Upper lobe of left lung (tissue), 4 donors: ENCODE measurements at regions not wholly inside any gene's neighbourhood (a gene's known extent, or its start where the extent isn't known, plus 50 kb on each side); places are given as distances from the start of the nearest gene placed in this dataset.

Source experiments
- EP300 ChIP-seq, 4 donors: sonication (generic); formaldehyde crosslinking; IDR thresholded peaks; one replicate each; pipeline ENCODE4 v1.5.1; 2017; ENCODE audit warnings: antibody characterized with exemption in 4 of 4, control low read depth in 2 of 4
- POLR2A ChIP-seq, 4 donors: fragments of 450-650 bp; IDR thresholded peaks; one replicate each; pipeline ENCODE4 v1.5.1; 2016 to 2017; ENCODE audit warnings: antibody characterized with exemption in 4 of 4, mild to moderate bottlenecking in 2 of 4
- POLR2AphosphoS5 ChIP-seq, 2 donors: sonication (generic); formaldehyde crosslinking; IDR thresholded peaks; one replicate each; pipeline ENCODE4 v1.5.1; 2017; ENCODE audit warnings: antibody characterized with exemption in 2 of 2
- TF ChIP-seq, protein P1 (sequence below), 6 experiments: fragments of 450-650 bp in 4 of 6; fragments of 200-600 bp in 2 of 6; sonication (generic) in 2 of 6; IDR thresholded peaks; one replicate each; pipeline ENCODE4 v1.5.1; 2016 to 2019; ENCODE audit warnings: antibody characterized with exemption in 6 of 6

DNA sequence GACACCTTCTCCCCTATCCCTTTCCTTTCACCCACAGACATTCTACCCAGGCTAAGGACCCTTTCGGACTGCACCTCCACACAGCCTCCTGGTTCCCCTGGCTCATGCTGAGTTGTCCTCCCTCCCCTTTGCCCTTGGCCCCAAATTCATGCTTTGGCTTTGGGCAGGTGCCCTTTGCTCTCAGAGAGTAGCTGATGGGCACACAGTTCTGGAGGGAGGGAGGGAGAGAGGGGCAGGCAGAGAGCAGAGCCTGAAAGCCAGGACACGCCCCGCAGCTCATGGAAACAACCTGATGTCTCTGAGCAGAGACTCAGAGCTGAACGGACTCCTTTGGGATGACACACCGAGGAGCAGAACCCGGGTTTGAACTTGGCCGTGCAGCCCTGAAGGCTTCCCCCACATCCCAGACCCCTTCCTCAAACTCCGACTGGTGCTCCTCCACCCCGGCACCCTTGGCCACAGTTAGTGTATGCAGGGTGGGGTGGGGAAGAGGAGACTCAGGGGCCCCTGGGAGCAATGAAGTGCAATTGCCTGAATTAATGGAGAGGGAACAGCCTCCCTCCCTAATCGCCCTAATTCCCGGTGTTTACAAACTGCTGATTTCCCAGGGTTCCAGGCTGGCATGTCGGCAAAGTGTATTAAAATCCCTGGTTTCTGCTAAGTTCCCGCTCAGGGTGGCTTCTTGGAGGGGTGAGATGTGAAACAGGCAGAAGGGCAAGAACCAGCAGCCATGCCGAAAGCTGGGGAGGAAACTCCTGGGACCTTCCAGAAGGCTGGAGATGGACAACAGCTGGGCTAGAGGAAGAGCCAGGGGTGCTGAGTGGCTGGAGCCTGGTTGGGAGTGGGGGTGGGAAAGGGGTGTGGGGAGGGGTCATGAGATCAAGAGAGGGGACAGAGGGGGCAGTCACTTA lies 71.2 kb upstream of the SHISAL1 start:
- TF ChIP-seq, protein P1, sequence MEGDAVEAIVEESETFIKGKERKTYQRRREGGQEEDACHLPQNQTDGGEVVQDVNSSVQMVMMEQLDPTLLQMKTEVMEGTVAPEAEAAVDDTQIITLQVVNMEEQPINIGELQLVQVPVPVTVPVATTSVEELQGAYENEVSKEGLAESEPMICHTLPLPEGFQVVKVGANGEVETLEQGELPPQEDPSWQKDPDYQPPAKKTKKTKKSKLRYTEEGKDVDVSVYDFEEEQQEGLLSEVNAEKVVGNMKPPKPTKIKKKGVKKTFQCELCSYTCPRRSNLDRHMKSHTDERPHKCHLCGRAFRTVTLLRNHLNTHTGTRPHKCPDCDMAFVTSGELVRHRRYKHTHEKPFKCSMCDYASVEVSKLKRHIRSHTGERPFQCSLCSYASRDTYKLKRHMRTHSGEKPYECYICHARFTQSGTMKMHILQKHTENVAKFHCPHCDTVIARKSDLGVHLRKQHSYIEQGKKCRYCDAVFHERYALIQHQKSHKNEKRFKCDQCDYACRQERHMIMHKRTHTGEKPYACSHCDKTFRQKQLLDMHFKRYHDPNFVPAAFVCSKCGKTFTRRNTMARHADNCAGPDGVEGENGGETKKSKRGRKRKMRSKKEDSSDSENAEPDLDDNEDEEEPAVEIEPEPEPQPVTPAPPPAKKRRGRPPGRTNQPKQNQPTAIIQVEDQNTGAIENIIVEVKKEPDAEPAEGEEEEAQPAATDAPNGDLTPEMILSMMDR (IDR thresholded peaks at IDR 0.05), result no peak
- TF ChIP-seq POLR2A (IDR thresholded peaks at IDR 0.05) (no peak), POLR2AphosphoS5 (IDR thresholded peaks at IDR 0.05) (no peak), EP300 (IDR thresholded peaks at IDR 0.05) (no peak)
